GM12878 (cell line): ENCODE measurements at regions not wholly inside any gene's neighbourhood (a gene's known extent, or its start where the extent isn't known, plus 50 kb on each side); places are given as distances from the start of the nearest gene placed in this dataset.

Source experiments
- ATAC-seq: fragments of 200-7000 bp; cut with Tn5 transposase; 3 replicates; pipeline ENCODE4 v1.9.1; 2020; ENCODE audit warnings: mild to moderate bottlenecking, moderate library complexity
- BruUV-seq: library from RNA; stranded (reverse); fragments of 400-500 nt; replicated peaks from 2 replicates; lab custom pipeline; 2021; lab: Mats Ljungman, UMichigan
- CTCF ChIA-PET: fragments of 300-600 bp; sonication (Branson Sonifier 250); formaldehyde crosslinking; extraction: SDS; loops from one replicate; lab custom pipeline; 2021; ENCODE audit warnings: inconsistent platforms; lab: Yijun Ruan, JAX
- POLR2A ChIA-PET: fragments of 350-600 bp; formaldehyde crosslinking; extraction: SDS; loops from one replicate; lab custom pipeline; 2021; ENCODE audit warnings: inconsistent platforms; lab: Charles Lee
- RAD21 ChIA-PET: fragments of 300-600 bp; sonication (Branson Sonifier 250); formaldehyde crosslinking; loops from one replicate; lab custom pipeline; 2023; ENCODE audit warnings: antibody characterized with exemption; ENCODE audit not compliant: unreplicated experiment; lab: Charles Lee
- SMC1A ChIA-PET: fragments of 300-600 bp; sonication (Branson Sonifier 250); formaldehyde crosslinking; loops from one replicate; lab custom pipeline; 2023; ENCODE audit not compliant: unreplicated experiment, uncharacterized antibody; lab: Charles Lee
- DNase-seq: peaks from one replicate; pipeline ENCODE4 v3.0.0-alpha.2; 2011; ENCODE audit warnings: low read depth, low spot score
- FAIRE-seq: peaks from 3 replicates; lab custom pipeline; 2011; peaks lifted over from hg19 to GRCh38; lab: Jason Lieb, UNC
- H2AFZ ChIP-seq: 2 replicates; pipeline ENCODE4 v1.6.0; 2011; ENCODE audit warnings: low read depth, low read length, control low read depth; ENCODE audit not compliant: control insufficient read depth
- H3K27ac ChIP-seq: 2 replicates; pipeline ENCODE4 v1.5.1; 2011; ENCODE audit warnings: control low read depth; ENCODE audit not compliant: control insufficient read depth, insufficient read depth
- H3K27me3 ChIP-seq, 2 experiments: replicated peaks in 1 of 2; 2 replicates each; pipeline versions ENCODE4 v1.6.0 to v1.6.1; 2011; ENCODE audit warnings: low read length in 1 of 2; ENCODE audit not compliant: control insufficient read depth in 2 of 2, insufficient read depth in 2 of 2
- H3K36me3 ChIP-seq, 2 experiments: 2 replicates each; pipeline ENCODE4 v1.5.1; 2011; ENCODE audit warnings: low read length in 1 of 2; ENCODE audit not compliant: control insufficient read depth in 2 of 2, insufficient read depth in 2 of 2
- H3K4me1 ChIP-seq: 2 replicates; pipeline ENCODE4 v1.6.1; 2011; ENCODE audit warnings: mild to moderate bottlenecking, low read length, moderate library complexity, mixed read lengths; ENCODE audit not compliant: control insufficient read depth, insufficient read depth
- H3K4me2 ChIP-seq: 2 replicates; pipeline ENCODE4 v1.6.0; 2011; ENCODE audit warnings: control low read depth; ENCODE audit not compliant: control insufficient read depth, insufficient read depth
- H3K4me3 ChIP-seq: fragments of 200-600 bp; sonication (generic); 2 replicates; pipeline ENCODE4 v1.5.1; 2016
- H3K79me2 ChIP-seq: 2 replicates; pipeline ENCODE4 v1.6.0; 2011; ENCODE audit warnings: low read length; ENCODE audit not compliant: control insufficient read depth, insufficient read depth
- H3K9ac ChIP-seq: 2 replicates; pipeline ENCODE4 v1.8.0; 2011; ENCODE audit warnings: low read length, control low read depth, mixed read lengths; ENCODE audit not compliant: control insufficient read depth, insufficient read depth
- H3K9me3 ChIP-seq: replicated peaks from 3 replicates; pipeline ENCODE4 v1.5.1; 2011; ENCODE audit warnings: mild to moderate bottlenecking, low read length; ENCODE audit not compliant: control insufficient read depth, insufficient read depth
- H4K20me1 ChIP-seq: 2 replicates; pipeline ENCODE4 v1.6.0; 2011; ENCODE audit not compliant: control insufficient read depth, insufficient read depth
- BMI1 ChIP-seq: fragments of 450-650 bp; IDR thresholded peaks from 2 replicates; pipeline ENCODE4 v1.6.1; 2016; ENCODE audit warnings: mild to moderate bottlenecking, moderate library complexity, borderline replicate concordance
- CBX3 ChIP-seq: fragments of 200-600 bp; sonication (generic); IDR thresholded peaks from 2 replicates; pipeline ENCODE4 v1.6.1; 2016; ENCODE audit warnings: low read depth, borderline replicate concordance
- CHD2 ChIP-seq: IDR thresholded peaks from 2 replicates; pipeline ENCODE4 v1.6.1; 2011; ENCODE audit warnings: low read depth, low read length, improper control_type of control experiment, borderline replicate concordance
- E2F4 ChIP-seq: IDR thresholded peaks from 2 replicates; pipeline ENCODE4 v1.6.1; 2012; ENCODE audit warnings: low read depth, low read length, improper control_type of control experiment
- EGR1 ChIP-seq, 2 experiments: IDR thresholded peaks; 1 replicate in 1 of 2; 2 replicates in 1 of 2; pipeline ENCODE4 v1.6.1; 2011 to 2012; ENCODE audit warnings: low read depth in 2 of 2, low read length in 2 of 2, borderline replicate concordance in 1 of 2, mild to moderate bottlenecking in 1 of 2, moderate library complexity in 1 of 2
- FOXK2 ChIP-seq: fragments of 450-650 bp; IDR thresholded peaks from 2 replicates; pipeline ENCODE4 v1.6.1; 2017; ENCODE audit warnings: mild to moderate bottlenecking, moderate library complexity
- KLF5 ChIP-seq: fragments of 450-650 bp; IDR thresholded peaks from 2 replicates; pipeline ENCODE4 v1.6.1; 2014; ENCODE audit warnings: mild to moderate bottlenecking; ENCODE audit not compliant: partially characterized antibody
- NFXL1 ChIP-seq: fragments of 450-650 bp; IDR thresholded peaks from 2 replicates; pipeline ENCODE4 v1.6.1; 2017; ENCODE audit warnings: antibody characterized with exemption, mild to moderate bottlenecking, borderline replicate concordance
- NFYA ChIP-seq: IDR thresholded peaks from 2 replicates; pipeline ENCODE4 v1.6.1; 2011; ENCODE audit warnings: low read depth, mild to moderate bottlenecking, low read length, improper control_type of control experiment, borderline replicate concordance
- PBX3 ChIP-seq: IDR thresholded peaks from 2 replicates; pipeline ENCODE4 v1.6.1; 2011; ENCODE audit warnings: mild to moderate bottlenecking, low read depth, low read length, moderate library complexity; ENCODE audit not compliant: insufficient replicate concordance
- RB1 ChIP-seq: fragments of 450-650 bp; formaldehyde crosslinking; IDR thresholded peaks from 2 replicates; pipeline ENCODE4 v1.6.1; 2017; ENCODE audit warnings: mild to moderate bottlenecking, borderline replicate concordance
- SIN3A ChIP-seq: IDR thresholded peaks from 2 replicates; pipeline ENCODE4 v1.6.1; 2012; ENCODE audit warnings: low read depth, low read length, improper control_type of control experiment
- SIX5 ChIP-seq: IDR thresholded peaks from 2 replicates; pipeline ENCODE4 v1.6.1; 2011; ENCODE audit warnings: mild to moderate bottlenecking, low read depth, low read length, moderate library complexity; ENCODE audit not compliant: severe bottlenecking
- ZNF207 ChIP-seq: fragments of 450-650 bp; IDR thresholded peaks from 2 replicates; pipeline ENCODE4 v1.6.1; 2014; ENCODE audit warnings: antibody characterized with exemption, mild to moderate bottlenecking, borderline replicate concordance
- ZZZ3 ChIP-seq: IDR thresholded peaks from 2 replicates; pipeline ENCODE4 v1.6.1; 2011; ENCODE audit warnings: low read depth; ENCODE audit not compliant: control insufficient read depth, insufficient read length
- WGBS: methylation state at CpG from one replicate; pipeline ENCODE4 v1.1.6; 2016; ENCODE audit warnings: low lambda C conversion rate; ENCODE audit not compliant: insufficient replicate concordance, insufficient coverage; ENCODE audit errors: missing lambda C conversion rate; 5-methylcytosine and 5-hydroxymethylcytosine counted together
- in situ Hi-C: fragments of 300-500 bp; cut with MboI; formaldehyde crosslinking; loops from 9 replicates; pipeline ENCODE4 v1.14.3; 2018; ENCODE audit warnings: mixed read lengths
- intact Hi-C: fragments of 100-400 bp; cut with micrococcal nuclease; formaldehyde crosslinking; loops from one replicate; pipeline ENCODE4 v1.14.2; 2022; ENCODE audit not compliant: unreplicated experiment

- ChIA-PET SMC1A (no interaction called here), POLR2A (no interaction called here), CTCF (no interaction called here), RAD21 (no interaction called here)
- Histone ChIP-seq H3K9me3 (no peaks in the 10 kb centered on the region), H3K4me1 (no peaks in the 10 kb centered on the region), H3K4me3 (no peak overlapping the region), H3K36me3 (no peaks in the 10 kb centered on the region), H2AFZ (no peak overlapping the region), H3K4me2 (no peak overlapping the region), H3K79me2 (no peaks in the 10 kb centered on the region), H3K27me3 (no peaks in the 10 kb centered on the region), H4K20me1 (no peaks in the 10 kb centered on the region), H3K27ac (no peak overlapping the region), H3K9ac (no peak overlapping the region)
- in situ Hi-C loops, result no loop called here
- FAIRE-seq (no peak), ATAC-seq (no peak), DNase-seq (no peak)
- no TSS peak for BruUV-seq
- TF ChIP-seq CBX3, result no peak
- no peak for TF ChIP-seq FOXK2
- TF ChIP-seq NFYA, result no peak
- TF ChIP-seq CHD2, result no peak
- no peak for TF ChIP-seq KLF5
- no peak for TF ChIP-seq ZNF207
- no peak for TF ChIP-seq EGR1 (IDR thresholded peaks at IDR 0.05; ENCODE audit: borderline replicate concordance in 1 of 2, low read depth in 2 of 2, low read length in 2 of 2)
- TF ChIP-seq BMI1, result no peak
- no peak for TF ChIP-seq ZZZ3
- no peak for TF ChIP-seq SIN3A
- TF ChIP-seq RB1, result no peak
- no peak for TF ChIP-seq SIX5
- TF ChIP-seq NFXL1, result no peak
- no peak for TF ChIP-seq E2F4
- no peak for TF ChIP-seq PBX3
- WGBS, result 0% methylated on average over 2 of the region's 2 CpGs
- intact Hi-C loops, result no loop called here
Observed at GRCh38 chr6:47905717-47906116, 123.9 kb downstream of the OPN5 start.
